ENCODE measurements at regions not wholly inside any gene's neighbourhood (a gene's known extent, or its start where the extent isn't known, plus 50 kb on each side); places are given as distances from the start of the nearest gene placed in this dataset.

GRCh38 chr11:10920875-10921274, 63.0 kb upstream of the ZBED5 start:
- DNase-seq = no peak

- no peak for DNase-seq
Observed at GRCh38 chr11:10920205-10920604, 62.4 kb upstream of the ZBED5 start.

- DNase-seq = no peak
Observed at GRCh38 chr11:10918698-10919097, 60.8 kb upstream of the ZBED5 start.

DNA sequence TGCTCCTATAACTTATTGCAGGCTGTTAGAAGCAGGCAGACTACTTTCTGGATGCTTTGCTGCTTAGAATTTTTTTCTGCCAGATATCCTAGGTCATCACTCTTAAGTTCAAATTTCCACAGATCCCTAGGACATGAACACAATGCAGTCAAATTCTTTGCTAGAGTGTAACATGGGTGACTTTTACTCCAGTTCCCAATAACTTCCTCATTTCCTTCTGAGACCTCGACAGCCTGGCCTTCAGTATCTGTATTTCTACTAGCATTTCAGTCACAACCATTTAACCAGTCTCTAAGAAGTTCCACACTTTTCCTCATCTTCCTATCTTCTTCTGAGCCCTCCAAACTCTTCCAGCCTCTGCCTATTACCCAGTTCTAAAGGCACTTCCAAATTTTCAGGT, 60.4 kb upstream of the ZBED5 start:
- DNase-seq = no peak

GRCh38 chr11:10917802-10918201, 59.9 kb upstream of the ZBED5 start:
- DNase-seq = no peak

- DNase-seq = no peak
Observed at GRCh38 chr11:10916665-10917064, 58.8 kb upstream of the ZBED5 start.

- no peak for DNase-seq
Observed at GRCh38 chr11:10914050-10914449, 56.2 kb upstream of the ZBED5 start.

DNA sequence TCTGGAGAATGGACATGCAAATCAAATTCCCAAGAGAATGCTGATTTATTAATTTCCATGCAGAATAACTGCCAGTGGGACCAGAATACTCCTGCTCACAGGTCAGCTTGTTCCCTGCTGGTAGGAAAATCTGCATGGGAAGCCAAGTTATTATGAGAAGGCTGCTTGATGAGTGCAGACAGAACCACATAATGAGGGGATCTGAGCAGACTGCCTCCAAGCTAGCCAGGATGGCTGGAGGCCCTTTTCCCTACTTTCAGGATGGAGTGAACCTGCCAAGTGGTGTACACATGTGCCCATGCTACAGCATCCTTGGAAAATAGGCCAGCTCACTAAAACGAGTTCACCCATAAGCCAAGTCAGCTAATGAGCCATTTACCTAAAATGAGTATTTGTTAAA, 55.2 kb upstream of the ZBED5 start:
- no peak for DNase-seq

DNA sequence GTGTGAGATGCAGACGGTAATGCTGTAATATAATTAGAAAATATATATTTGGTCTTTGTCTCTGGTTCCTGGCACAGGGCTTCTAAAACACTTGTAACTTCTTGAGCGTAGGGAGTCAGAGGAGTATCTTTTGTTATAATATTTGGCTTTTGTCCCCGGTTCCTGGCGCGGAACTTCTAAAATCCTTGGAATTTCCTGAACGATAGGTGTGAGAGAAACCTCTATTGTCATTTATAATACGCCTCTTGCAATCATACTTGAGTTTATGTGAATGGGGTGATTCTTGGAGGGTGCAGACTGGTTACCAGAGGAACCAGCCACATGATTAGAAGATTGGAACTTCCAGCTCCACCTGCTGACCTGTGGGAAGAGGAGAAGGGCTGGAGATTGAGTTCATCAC, 54.1 kb upstream of the ZBED5 start:
- DNase-seq = no peak

- no peak for DNase-seq
Observed at GRCh38 chr11:10909141-10909883, 51.5 kb upstream of the ZBED5 start.

DNA sequence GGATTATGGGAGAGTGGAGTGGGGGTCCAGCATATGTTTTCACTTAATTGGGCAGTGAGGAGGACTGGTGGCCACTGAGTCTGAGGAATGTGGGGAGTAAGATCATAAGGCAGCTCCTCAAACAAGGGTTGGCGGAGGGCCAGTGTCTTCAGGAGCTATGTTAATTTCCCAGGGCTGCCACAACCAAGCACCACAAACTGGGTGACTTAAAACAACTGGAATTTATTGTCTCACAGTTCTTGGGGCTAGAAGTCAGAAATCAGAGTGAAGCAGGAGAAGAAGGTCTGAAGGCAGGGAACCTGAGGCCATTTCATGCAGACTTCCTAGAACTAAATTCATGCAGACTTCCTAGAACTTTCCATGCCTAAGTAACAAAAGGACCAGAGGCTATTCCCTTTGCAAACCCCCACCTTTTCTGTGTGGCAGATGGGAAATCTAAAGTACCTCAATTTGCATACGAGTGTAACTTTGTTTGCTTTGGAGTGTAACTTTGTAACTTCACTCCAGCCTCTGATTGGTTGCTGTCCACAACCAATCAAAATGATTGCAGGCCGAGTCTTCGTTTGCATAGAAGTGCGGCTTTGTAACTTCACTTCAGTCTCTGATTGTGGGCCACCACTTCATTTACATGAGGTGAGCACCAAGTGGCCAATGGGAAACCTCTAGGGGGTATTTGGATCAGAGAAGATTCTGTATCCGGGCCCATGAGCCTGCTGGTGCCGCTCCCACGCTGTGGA, 50.5 kb upstream of the ZBED5 start:
- DNase-seq = no peak

All from CD4-positive, alpha-beta T cell treated with Interleukin-10 for 1 hour (primary cell).